Stimulated activated CD8-positive, alpha-beta memory T cell treated with anti-CD3 and anti-CD28 coated beads, Interleukin-2, amount 100 ng/mL, for 1 hour (primary cell): ENCODE measurements at regions not wholly inside any gene's neighbourhood (a gene's known extent, or its start where the extent isn't known, plus 50 kb on each side); places are given as distances from the start of the nearest gene placed in this dataset.

Experiments used
- DNase-seq, 2 donors: peaks; one replicate each; pipeline ENCODE4 v3.0.0-alpha.2; 2020; ENCODE audit warnings: low read depth in 2 of 2

DNA sequence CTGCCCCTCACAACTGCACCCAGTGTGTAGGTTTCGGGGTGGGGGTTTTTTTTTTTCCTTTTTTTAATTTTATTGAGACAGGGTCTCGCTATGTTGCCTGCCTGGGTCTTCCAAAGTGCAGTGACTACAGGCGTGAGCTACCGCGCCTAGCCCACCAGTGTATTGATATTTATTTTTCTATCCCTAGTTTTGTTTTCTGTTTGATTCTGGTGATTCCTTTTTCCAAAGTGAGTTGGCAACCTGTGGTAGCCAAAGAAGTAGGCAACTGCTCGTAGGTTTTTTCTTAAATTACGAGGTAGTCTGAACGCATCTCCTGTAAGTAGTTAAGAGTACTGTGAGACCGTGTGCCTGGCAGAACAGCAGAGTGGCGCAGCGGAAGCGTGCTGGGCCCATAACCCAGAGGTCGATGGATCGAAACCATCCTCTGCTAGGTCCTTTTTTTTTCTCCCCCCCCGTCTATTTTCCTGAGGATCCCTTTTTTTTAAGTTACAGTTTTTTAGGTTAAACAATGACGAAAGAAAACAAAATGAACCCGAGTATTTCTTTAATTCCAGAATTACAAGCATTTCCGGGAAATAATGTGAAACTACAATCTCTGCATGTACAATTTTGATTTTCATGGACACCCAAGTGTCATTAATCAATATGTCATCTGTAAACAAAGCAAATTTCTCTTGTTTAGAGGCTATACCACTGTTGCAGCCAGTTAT lies 78.7 kb upstream of the BTN3A2 start:
- peak in 1 of 2 donors; percentile 75 for DNase-seq

GRCh38 chr6:26288155-26288554 lies 76.8 kb upstream of the BTN3A2 start:
- no peak for DNase-seq

DNA sequence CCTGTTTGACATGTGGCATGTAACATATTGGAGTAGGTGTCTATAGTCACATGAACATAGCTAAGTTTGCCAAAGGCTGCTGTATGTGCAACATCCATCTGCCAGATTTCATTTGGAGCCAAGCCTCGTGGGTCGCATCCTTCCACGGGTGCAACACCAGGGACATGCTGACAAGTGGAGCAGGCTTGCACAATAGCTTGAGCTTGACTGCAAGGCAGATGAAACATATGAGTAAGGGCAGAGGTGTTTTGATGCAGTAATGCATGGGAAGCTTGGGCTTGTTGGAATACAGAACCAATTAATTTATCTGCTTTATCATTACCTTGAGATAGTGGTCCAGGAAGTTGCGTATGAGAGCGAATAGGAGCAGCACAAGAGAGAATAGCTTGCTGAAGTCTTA lies 74.1 kb upstream of the BTN3A2 start:
- DNase-seq, result no peak

DNA sequence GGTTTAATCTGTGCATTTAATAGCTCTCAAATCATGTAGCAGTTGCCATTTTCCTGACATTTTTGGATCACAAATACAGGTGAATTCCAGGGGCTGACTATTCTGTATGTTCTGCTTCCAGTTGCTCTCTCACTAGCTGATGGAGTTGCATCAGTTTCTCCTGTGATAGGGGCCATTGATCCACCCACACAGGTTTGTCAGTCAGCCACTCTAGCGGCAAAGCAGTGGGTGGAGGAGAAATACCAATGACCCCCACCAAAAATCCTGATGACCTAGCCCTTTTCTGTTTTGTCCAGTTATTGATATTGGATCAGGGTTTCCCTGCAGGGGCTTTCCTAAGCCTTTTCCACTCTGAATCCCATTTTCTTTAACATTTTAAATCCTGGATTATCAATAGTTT lies 72.3 kb upstream of the BTN3A2 start:
- DNase-seq, result no peak

GRCh38 chr6:26294302-26294701 lies 70.7 kb upstream of the BTN3A2 start:
- no peak for DNase-seq

DNA sequence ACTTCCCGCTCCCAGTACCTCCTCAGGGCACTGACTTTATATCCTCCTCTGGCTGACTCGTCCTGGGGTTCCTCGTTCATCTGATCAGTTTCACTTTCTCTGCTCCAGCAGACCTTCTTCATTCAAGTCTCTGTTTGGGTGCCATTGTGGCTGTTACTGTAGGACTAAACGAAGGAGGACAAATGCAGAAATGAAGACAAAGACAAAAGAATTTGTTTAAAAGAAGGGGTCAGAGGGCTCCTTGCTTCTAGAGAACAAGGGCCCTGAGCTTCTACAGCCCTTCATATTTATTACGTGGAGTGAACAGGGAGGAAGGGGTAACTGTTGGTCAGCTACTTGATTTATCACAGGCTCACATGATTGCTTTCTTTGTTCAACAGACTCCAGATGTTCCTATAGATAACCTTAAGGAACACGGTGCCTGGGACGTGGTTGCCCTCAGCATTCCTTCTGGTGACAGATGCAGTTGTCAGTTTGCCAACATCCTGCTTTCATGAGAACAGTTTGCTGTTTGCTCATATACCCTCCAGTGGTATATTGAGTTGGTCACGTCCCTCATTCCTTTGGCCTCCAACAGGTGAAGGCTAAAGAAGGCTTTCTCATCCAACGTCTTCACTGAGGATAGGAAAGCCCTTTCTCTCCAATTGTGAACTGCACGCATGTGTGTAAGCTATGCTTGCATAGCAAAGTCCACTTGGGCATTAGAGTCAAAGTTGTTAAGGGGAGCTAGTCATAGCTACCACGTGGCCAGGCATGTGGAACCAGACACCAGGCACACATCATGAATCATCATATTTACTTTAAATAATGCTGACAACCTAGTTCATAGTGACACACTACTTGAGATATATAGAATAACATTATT lies 69.1 kb upstream of the BTN3A2 start:
- DNase-seq, result no peak

DNA sequence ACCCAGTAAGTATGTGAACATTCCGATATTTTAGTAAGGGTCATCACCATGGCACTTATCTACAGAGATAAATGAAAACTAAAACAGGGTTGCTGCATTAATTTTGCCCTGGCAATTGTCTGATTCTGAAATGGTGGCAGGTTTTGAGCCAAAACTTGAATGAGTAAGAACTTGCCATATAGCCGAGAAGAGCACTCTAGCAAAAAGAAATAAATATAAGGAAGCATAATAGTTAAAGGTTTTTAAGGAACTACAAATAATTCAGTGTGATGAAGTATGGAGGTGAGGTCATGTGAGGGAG lies 68.5 kb upstream of the BTN3A2 start:
- DNase-seq, result no peak

GRCh38 chr6:26296857-26297648 lies 67.9 kb upstream of the BTN3A2 start:
- DNase-seq, result no peak

DNA sequence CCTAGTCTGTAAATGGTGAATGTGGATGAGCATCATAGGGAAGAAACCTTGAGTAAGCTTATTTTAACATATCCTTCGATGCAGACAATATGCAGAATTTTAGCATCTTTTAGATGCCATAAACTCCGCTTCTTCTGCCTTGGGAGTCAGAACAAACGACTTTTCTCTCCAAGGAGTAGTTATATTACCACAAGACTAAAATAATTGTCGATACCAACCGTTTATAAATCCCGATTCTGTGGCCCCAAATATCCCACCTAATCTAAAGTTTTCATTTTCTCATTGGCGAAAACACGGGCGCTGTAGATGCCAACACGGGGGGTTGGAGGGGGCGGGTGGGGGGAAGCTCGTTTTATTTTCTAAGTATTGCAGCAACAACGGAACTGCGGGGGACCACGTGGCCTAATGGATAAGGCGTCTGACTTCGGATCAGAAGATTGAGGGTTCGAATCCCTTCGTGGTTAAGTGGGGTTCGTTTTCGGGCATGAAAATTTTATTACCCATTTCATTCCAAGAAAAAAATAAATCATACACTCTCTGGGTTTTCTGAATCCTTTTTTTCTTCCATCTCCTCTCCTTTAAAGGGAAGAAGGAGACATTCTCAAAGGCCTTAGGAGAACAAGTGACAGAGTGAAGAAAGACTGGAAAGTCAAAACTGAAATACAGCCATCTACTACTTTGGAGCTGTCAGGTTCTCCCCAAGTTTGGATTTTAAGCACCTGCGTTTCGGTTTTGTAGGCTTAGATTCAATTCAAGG lies 65.5 kb upstream of the BTN3A2 start:
- no peak for DNase-seq

GRCh38 chr6:26300043-26300331 lies 65.0 kb upstream of the BTN3A2 start:
- no peak for DNase-seq

GRCh38 chr6:26300359-26300758 lies 64.6 kb upstream of the BTN3A2 start:
- no peak for DNase-seq

DNA sequence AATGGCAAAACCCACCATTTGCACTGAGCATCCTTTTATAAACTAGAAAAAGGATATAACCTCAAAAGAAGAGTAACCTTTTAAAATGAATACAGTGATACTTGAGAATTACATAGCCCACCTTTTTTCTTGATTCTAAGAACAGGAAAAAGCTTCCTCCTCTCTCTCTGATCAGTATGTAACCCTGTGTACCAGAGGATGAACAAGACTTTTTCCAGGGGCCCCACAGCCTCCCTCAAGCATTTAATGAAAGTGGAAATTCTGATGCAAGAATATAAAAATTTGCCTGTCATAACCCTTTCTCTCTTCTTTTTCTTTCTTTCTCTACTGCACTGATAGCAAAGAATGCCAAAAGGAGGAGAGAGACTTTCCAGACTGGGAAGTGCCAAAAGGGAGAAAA lies 64.2 kb upstream of the BTN3A2 start:
- no peak for DNase-seq

DNA sequence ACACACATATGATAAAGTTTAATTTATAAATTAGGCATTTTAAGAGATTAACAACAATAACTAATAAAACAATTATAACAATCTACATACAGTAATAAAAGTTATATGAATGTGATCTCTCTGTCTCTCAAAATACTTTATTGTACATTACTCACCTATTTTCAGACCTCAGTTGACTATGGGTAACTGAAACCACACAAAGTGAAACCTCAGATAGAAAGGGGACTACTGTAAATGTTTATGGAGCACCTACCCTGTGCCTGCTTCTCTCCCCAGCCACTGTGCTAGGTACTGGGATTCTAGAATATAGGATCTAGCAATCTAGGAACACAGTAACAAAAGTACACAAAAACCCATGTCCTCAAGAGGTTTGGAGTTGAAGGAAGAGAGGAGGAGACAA lies 63.4 kb upstream of the BTN3A2 start:
- no peak for DNase-seq

DNA sequence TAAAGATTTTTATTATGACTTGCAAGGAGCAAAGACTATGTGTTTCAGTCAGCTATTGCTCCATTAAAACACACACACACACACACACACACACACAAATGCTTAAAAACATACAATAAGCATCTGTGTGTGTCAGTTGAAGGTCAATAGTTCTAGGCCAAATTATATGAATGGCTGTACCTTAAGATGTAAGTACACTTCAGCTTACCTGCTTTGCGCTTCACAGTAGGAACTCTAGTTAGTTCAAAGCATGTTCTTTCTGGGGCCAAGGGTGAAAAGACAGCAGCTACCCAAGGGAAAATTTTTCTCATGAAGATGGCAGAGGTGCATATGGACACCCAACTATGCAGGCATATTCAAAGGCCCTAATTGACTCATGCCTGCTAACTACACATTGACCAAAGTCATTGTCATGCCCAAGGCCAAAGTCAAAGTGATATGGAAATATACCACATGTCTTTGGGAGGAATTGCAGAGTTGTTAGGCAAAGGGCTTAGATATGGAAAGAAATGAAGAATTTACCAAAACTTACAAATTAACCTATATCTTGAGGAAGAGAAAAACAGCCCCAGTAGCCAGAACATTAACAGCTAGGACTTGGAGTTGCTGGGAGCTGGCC lies 61.9 kb upstream of the BTN3A2 start:
- DNase-seq, result no peak

GRCh38 chr6:26304213-26304796 lies 60.7 kb upstream of the BTN3A2 start:
- DNase-seq, result no peak

- DNase-seq, result no peak
Measured at GRCh38 chr6:26304797-26305640, 60.0 kb upstream of the BTN3A2 start.

DNA sequence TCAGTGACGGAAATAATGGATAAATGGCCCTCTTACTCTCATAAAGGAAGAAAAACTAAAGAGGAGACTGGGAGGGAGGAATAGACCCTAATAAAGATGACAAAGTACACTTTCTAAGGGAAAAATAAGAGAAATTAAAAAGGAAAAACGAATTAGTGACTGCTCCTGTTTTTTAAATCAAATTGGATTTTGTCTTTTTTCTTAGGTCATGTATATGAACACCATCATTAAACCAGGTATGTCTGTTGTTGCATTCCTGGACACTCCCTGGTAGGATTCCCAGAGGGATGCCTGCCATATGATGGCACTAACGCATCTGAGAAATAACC lies 59.4 kb upstream of the BTN3A2 start:
- DNase-seq, result no peak

DNA sequence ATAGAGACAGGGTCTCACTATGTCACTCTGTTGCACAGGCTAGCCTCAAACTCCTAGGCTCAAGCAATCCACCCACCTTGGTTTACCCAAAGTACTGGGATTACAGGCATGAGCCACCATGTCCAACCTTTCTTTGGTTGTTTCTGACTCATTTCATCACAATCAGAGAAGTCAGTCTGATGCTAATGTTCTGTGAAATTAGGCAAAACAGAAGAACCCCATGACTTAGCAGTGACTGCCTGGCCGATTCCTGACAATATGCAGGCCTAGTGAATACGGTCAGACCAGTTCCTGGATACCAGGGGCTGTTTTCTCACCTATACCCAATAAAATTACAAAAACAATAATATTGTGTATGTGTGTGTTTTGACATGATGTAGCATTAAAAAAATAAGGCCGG lies 58.8 kb upstream of the BTN3A2 start:
- DNase-seq, result no peak

- no peak for DNase-seq
Measured at GRCh38 chr6:26307850-26308249, 57.1 kb upstream of the BTN3A2 start.

DNA sequence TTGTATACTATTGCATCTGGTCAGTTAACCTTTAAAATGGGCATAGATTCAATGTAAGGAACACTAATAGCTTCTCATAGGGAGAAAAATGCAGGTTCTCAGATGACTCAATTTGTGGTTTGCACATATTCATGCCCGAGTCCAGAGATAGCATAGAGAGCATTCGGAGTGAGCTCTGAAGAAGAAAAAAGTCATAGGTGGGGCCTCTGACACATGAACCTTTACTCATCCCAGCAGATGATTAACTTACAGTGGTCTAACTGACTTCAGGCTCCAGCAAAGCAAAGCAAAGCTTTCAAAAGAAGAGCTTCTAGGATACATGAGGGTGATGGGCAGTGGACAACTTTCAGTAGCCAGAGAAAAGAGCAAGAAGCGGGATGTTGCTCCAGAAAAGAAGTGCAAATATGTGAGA lies 55.3 kb upstream of the BTN3A2 start:
- no peak for DNase-seq

GRCh38 chr6:26311012-26311384 lies 54.0 kb upstream of the BTN3A2 start:
- no peak for DNase-seq
